K562 (cell line): ENCODE measurements at regions not wholly inside any gene's neighbourhood (a gene's known extent, or its start where the extent isn't known, plus 50 kb on each side); places are given as distances from the start of the nearest gene placed in this dataset.

ENCODE experiments used
- ATAC-seq: fragments of 200-7000 bp; cut with Tn5 transposase; 3 replicates; pipeline ENCODE4 v1.9.1; 2020; ENCODE audit warnings: moderate library complexity
- BruUV-seq: library from RNA; stranded (reverse); fragments of 400-500 nt; replicated peaks from 2 replicates; lab custom pipeline; 2021; lab: Mats Ljungman, UMichigan
- CTCF ChIA-PET: fragments of 300-600 bp; formaldehyde crosslinking; extraction: SDS; loops from one replicate; lab custom pipeline; 2021; ENCODE audit warnings: low intra/inter-chr PET ratio; lab: Yijun Ruan, JAX
- POLR2A ChIA-PET: fragments of 300-600, 350-650 bp; sonication (Branson Sonifier 250); formaldehyde crosslinking; extraction: SDS; loops from one replicate; lab custom pipeline; 2021; ENCODE audit warnings: antibody characterized with exemption, inconsistent platforms; lab: Yijun Ruan, JAX
- DNase-seq, 4 experiments: peaks; one replicate each; pipeline versions ENCODE4 v3.0.0 to v3.0.0-alpha.2; 2011 to 2018; ENCODE audit warnings: low spot score in 3 of 4, mixed read lengths in 3 of 4; ENCODE audit errors: extremely low read depth in 1 of 4
- FAIRE-seq: peaks from 2 replicates; lab custom pipeline; 2011; peaks lifted over from hg19 to GRCh38; lab: Jason Lieb, UNC
- H2AFZ ChIP-seq: 2 replicates; pipeline ENCODE4 v1.6.0; 2011; ENCODE audit warnings: low read depth, low read length, control low read depth, inconsistent platforms
- H3K27ac ChIP-seq: fragments of 200-600 bp; 3 replicates; pipeline ENCODE4 v1.8.0; 2011; ENCODE audit warnings: low read depth, mild to moderate bottlenecking, control low read depth, inconsistent platforms, low read length, moderate library complexity, mixed read lengths; ENCODE audit errors: extremely low read depth
- H3K27me3 ChIP-seq, 2 experiments: fragments of 300-600 bp in 1 of 2; 2 replicates in 1 of 2; 3 replicates in 1 of 2; pipeline versions ENCODE4 v1.6.0 to v1.8.0; 2011; ENCODE audit warnings: inconsistent platforms in 2 of 2, low read length in 2 of 2, mild to moderate bottlenecking in 1 of 2, mixed read lengths in 1 of 2, moderate library complexity in 1 of 2; ENCODE audit not compliant: control insufficient read depth in 2 of 2, insufficient read depth in 2 of 2
- H3K36me3 ChIP-seq: fragments of 300-600 bp; 3 replicates; pipeline ENCODE4 v1.8.0; 2011; ENCODE audit warnings: mild to moderate bottlenecking, low read length, inconsistent platforms; ENCODE audit not compliant: control insufficient read depth, insufficient read depth
- H3K4me1 ChIP-seq, 2 experiments: fragments of 200-600 bp in 1 of 2; replicated peaks in 1 of 2; 2 replicates in 1 of 2; 3 replicates in 1 of 2; pipeline versions ENCODE4 v1.5.1 to v1.8.0; 2011; ENCODE audit warnings: inconsistent platforms in 2 of 2, low read length in 2 of 2, mild to moderate bottlenecking in 1 of 2, mixed read lengths in 1 of 2, moderate library complexity in 1 of 2; ENCODE audit not compliant: control insufficient read depth in 2 of 2, insufficient read depth in 2 of 2
- H3K4me2 ChIP-seq: 2 replicates; pipeline ENCODE4 v1.6.1; 2011; ENCODE audit warnings: low read length, control low read depth, inconsistent platforms, mixed read lengths; ENCODE audit not compliant: insufficient read depth
- H3K4me3 ChIP-seq: fragments of 200-600 bp; sonication (generic), shearing (Covaris generic); 2 replicates; pipeline ENCODE4 v1.5.1; 2016; ENCODE audit warnings: control low read depth, inconsistent platforms
- H3K79me2 ChIP-seq: fragments of 200-600 bp; 3 replicates; pipeline ENCODE4 v1.8.0; 2011; ENCODE audit warnings: low read length, inconsistent platforms; ENCODE audit not compliant: control insufficient read depth, insufficient read depth
- H3K9ac ChIP-seq, 2 experiments: 2 replicates each; pipeline versions ENCODE4 v1.6.0 to v1.6.1; 2011; ENCODE audit warnings: low read depth in 2 of 2, low read length in 2 of 2, control low read depth in 1 of 2, inconsistent platforms in 1 of 2, mild to moderate bottlenecking in 1 of 2, mixed read lengths in 1 of 2; ENCODE audit not compliant: insufficient read depth in 1 of 2
- H3K9me1 ChIP-seq: one replicate; pipeline ENCODE4 v1.6.0; 2011; ENCODE audit warnings: inconsistent platforms, mild to moderate bottlenecking, low read length, moderate library complexity; ENCODE audit not compliant: control insufficient read depth, insufficient read depth
- H3K9me3 ChIP-seq: replicated peaks from 2 replicates; pipeline ENCODE4 v1.5.1; 2011; ENCODE audit warnings: low read depth, low read length, inconsistent platforms; ENCODE audit not compliant: control insufficient read depth, insufficient read depth
- H4K20me1 ChIP-seq: replicated peaks from 2 replicates; pipeline ENCODE4 v1.6.1; 2011; ENCODE audit warnings: low read length, inconsistent platforms, mixed read lengths; ENCODE audit not compliant: control insufficient read depth, insufficient read depth
- ADNP ChIP-seq: fragments of 200-800 bp; sonication (Bioruptor generic); IDR thresholded peaks from 2 replicates; pipeline ENCODE4 v1.6.1; 2016; ENCODE audit warnings: missing genetic modification characterization, missing compliant biosample characterization
- ARID2 ChIP-seq: fragments of 450-650 bp; IDR thresholded peaks from 2 replicates; pipeline ENCODE4 v1.6.1; 2017; ENCODE audit warnings: antibody characterized with exemption, mild to moderate bottlenecking
- HDAC6 ChIP-seq: IDR thresholded peaks from 2 replicates; pipeline ENCODE4 v1.6.1; 2012; ENCODE audit warnings: low read depth, mild to moderate bottlenecking, control low read depth, inconsistent platforms, low read length, moderate library complexity
- PTTG1 ChIP-seq: fragments of 450-650 bp; IDR thresholded peaks from 2 replicates; pipeline ENCODE4 v1.6.1; 2016; ENCODE audit warnings: low read depth, mild to moderate bottlenecking, missing genetic modification characterization, missing compliant biosample characterization
- SMAD3 ChIP-seq: fragments of 450-650 bp; formaldehyde crosslinking; conservative IDR thresholded peaks from 2 replicates; pipeline ENCODE4 v1.4.0; 2020; ENCODE audit warnings: mild to moderate bottlenecking
- ZBTB7A ChIP-seq: IDR thresholded peaks from 2 replicates; pipeline ENCODE4 v1.6.1; 2011; ENCODE audit warnings: low read depth, mild to moderate bottlenecking, low read length, moderate library complexity, borderline replicate concordance; ENCODE audit not compliant: control insufficient read depth
- ZNF699 ChIP-seq: fragments of 250-450 bp; sonication (Bioruptor Pico); IDR thresholded peaks from 2 replicates; pipeline ENCODE4 v1.8.0; 2021; ENCODE audit warnings: mild to moderate bottlenecking, moderate library complexity; ENCODE audit not compliant: insufficient replicate concordance
- WGBS: fragments of 100-300 bp; shearing (Covaris generic); methylation state at CpG from one replicate; pipeline ENCODE4 v1.1.6; 2016; ENCODE audit warnings: low coverage, mixed read lengths; ENCODE audit not compliant: insufficient coverage; ENCODE audit errors: missing lambda C conversion rate; 5-methylcytosine and 5-hydroxymethylcytosine counted together
- in situ Hi-C: fragments of 300-500 bp; cut with MboI; formaldehyde crosslinking; loops from 4 replicates; pipeline ENCODE4 v1.15.0; 2018; ENCODE audit warnings: inconsistent platforms, mixed read lengths
- intact Hi-C: fragments of 100-400 bp; cut with micrococcal nuclease; formaldehyde crosslinking; loops from 2 replicates; pipeline ENCODE4 v1.14.2; 2022
- TF ChIP-seq, protein P1 (sequence below): sonication (generic); formaldehyde crosslinking; IDR thresholded peaks from 2 replicates; pipeline ENCODE4 v1.8.0; 2022; ENCODE audit warnings: mild to moderate bottlenecking, missing genetic modification reagents

DNA sequence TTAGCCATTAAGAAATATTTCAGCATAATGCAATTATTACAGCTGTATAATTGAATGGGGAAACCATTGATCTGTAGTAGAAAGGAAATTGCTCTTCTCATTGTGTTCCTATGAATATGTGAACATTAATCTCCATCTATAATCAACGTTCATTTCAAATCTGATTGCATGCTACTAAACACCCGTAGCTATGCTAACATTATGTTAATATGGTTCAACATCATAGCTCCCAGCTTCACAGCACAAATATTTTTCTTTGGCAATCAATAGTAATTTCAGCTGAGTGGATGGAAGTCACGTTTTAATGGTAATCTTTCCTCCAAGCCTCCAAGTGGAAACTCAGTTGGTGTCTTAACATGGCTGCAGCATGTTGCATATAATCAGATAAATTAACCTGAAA is 454.4 kb downstream of the MAFB start:
- no peak overlapping the region for H3K27ac ChIP-seq
- DNase-seq, result no peak
- no peak overlapping the region for H3K9ac ChIP-seq
- intact Hi-C loops, result no loop called here
- ATAC-seq, result no peak
- no peak for FAIRE-seq
- no peaks in the 10 kb centered on the region for H3K36me3 ChIP-seq
- H3K4me1 ChIP-seq, result no peaks in the 10 kb centered on the region
- CTCF ChIA-PET, result no interaction called here
- no peaks in the 10 kb centered on the region for H4K20me1 ChIP-seq
- no peak for TF ChIP-seq SMAD3 (CRISPR knock-in tag)
- TF ChIP-seq ZBTB7A, result no peak
- TF ChIP-seq ZNF699 (CRISPR knock-in tag), result no peak
- no peak for TF ChIP-seq ADNP (tag)
- TF ChIP-seq, protein P1, sequence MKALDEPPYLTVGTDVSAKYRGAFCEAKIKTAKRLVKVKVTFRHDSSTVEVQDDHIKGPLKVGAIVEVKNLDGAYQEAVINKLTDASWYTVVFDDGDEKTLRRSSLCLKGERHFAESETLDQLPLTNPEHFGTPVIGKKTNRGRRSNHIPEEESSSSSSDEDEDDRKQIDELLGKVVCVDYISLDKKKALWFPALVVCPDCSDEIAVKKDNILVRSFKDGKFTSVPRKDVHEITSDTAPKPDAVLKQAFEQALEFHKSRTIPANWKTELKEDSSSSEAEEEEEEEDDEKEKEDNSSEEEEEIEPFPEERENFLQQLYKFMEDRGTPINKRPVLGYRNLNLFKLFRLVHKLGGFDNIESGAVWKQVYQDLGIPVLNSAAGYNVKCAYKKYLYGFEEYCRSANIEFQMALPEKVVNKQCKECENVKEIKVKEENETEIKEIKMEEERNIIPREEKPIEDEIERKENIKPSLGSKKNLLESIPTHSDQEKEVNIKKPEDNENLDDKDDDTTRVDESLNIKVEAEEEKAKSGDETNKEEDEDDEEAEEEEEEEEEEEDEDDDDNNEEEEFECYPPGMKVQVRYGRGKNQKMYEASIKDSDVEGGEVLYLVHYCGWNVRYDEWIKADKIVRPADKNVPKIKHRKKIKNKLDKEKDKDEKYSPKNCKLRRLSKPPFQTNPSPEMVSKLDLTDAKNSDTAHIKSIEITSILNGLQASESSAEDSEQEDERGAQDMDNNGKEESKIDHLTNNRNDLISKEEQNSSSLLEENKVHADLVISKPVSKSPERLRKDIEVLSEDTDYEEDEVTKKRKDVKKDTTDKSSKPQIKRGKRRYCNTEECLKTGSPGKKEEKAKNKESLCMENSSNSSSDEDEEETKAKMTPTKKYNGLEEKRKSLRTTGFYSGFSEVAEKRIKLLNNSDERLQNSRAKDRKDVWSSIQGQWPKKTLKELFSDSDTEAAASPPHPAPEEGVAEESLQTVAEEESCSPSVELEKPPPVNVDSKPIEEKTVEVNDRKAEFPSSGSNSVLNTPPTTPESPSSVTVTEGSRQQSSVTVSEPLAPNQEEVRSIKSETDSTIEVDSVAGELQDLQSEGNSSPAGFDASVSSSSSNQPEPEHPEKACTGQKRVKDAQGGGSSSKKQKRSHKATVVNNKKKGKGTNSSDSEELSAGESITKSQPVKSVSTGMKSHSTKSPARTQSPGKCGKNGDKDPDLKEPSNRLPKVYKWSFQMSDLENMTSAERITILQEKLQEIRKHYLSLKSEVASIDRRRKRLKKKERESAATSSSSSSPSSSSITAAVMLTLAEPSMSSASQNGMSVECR (CRISPR knock-in tag), result no peak
- no peak for TF ChIP-seq ARID2
- no peak for TF ChIP-seq HDAC6
- TF ChIP-seq PTTG1 (tag), result no peak
- H3K4me2 ChIP-seq, result no peak overlapping the region
- no peaks in the 10 kb centered on the region for H3K27me3 ChIP-seq
- no TSS peak for BruUV-seq
- no peaks in the 10 kb centered on the region for H3K9me3 ChIP-seq
- no peak overlapping the region for H2AFZ ChIP-seq
- WGBS, result 0% methylated on average over 3 of the region's 3 CpGs
- H3K4me3 ChIP-seq, result no peak overlapping the region
- in situ Hi-C loops, result no loop called here
- POLR2A ChIA-PET, result no interaction called here
- H3K79me2 ChIP-seq, result no peaks in the 10 kb centered on the region
- no peaks in the 10 kb centered on the region for H3K9me1 ChIP-seq
